ENCODE measurements at regions not wholly inside any gene's neighbourhood (a gene's known extent, or its start where the extent isn't known, plus 50 kb on each side); places are given as distances from the start of the nearest gene placed in this dataset.

- no peak overlapping the region for H3K27ac ChIP-seq (ENCODE audit: low read length)
- no peaks in the 10 kb centered on the region for H4K20me1 ChIP-seq (ENCODE audit: insufficient read depth)
- H3K4me2 ChIP-seq (ENCODE audit: low read length) = no peak overlapping the region
- H3K27me3 ChIP-seq (ENCODE audit: insufficient read depth, low read depth, low read length) = no peaks in the 10 kb centered on the region
- H3F3A ChIP-seq (ENCODE audit: insufficient read depth, low read length, poor library complexity, severe bottlenecking) = no peaks in the 10 kb centered on the region
- no peaks in the 10 kb centered on the region for H3K79me2 ChIP-seq (replicated peaks; ENCODE audit: insufficient read depth, low read length)
- no peaks in the 10 kb centered on the region for H3K9me2 ChIP-seq (ENCODE audit: insufficient read depth, low read length)
- H3K36me3 ChIP-seq (ENCODE audit: insufficient read depth, low read length) = no peaks in the 10 kb centered on the region
- H3K9ac ChIP-seq (ENCODE audit: low read length) = no peak overlapping the region
- H3K4me3 ChIP-seq (ENCODE audit: low read length) = no peak overlapping the region
- TF ChIP-seq RAD21 (conservative IDR thresholded peaks at IDR 0.05) (no peak), SMC3 (conservative IDR thresholded peaks at IDR 0.05; ENCODE audit: poor library complexity) (no peak), MXI1 (conservative IDR thresholded peaks at IDR 0.05; ENCODE audit: poor library complexity, severe bottlenecking) (no peak), POLR2AphosphoS5 (IDR thresholded peaks at IDR 0.05) (no peak), EZH2 (IDR thresholded peaks at IDR 0.05; ENCODE audit: borderline replicate concordance, insufficient read depth, low read length, poor library complexity, severe bottlenecking) (no peak), EP300 (conservative IDR thresholded peaks at IDR 0.05; ENCODE audit: poor library complexity, severe bottlenecking) (no peak), CTCF (IDR thresholded peaks at IDR 0.05; ENCODE audit: poor library complexity, severe bottlenecking) (no peak), REST (IDR thresholded peaks at IDR 0.05; ENCODE audit: borderline replicate concordance) (no peak), TAF1 (IDR thresholded peaks at IDR 0.05; ENCODE audit: low read depth) (no peak)
- H3K9me3 ChIP-seq (ENCODE audit: low read length) = no peaks in the 10 kb centered on the region
- no peak overlapping the region for H2AFZ ChIP-seq (ENCODE audit: low read depth, low read length)
Observed at GRCh38 chr2:220040346-220040745, 412.9 kb downstream of the SLC4A3 start.

DNA sequence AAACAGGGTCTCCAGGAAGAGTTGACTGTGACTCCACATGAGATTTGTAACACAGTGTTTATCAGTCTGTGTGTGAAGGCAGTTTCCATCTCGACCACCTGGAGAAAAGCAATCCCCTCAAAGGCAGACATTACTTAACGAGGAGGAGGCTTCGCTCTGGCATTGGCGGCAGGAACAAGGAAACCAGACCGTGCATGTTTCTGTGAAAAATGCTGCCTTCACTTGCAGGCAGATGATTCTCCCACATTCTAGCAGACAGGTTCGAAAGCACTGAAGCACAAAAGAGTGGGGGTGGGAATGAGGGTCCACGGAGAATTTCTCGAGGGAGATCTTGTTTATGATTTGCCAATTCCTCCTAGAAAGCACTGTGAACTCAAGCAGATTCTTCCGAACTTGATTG lies 414.0 kb downstream of the SLC4A3 start:
- H3K9ac ChIP-seq (ENCODE audit: low read length) = no peak overlapping the region
- no peaks in the 10 kb centered on the region for H4K20me1 ChIP-seq (ENCODE audit: insufficient read depth)
- TF ChIP-seq CTCF (IDR thresholded peaks at IDR 0.05; ENCODE audit: poor library complexity, severe bottlenecking) (no peak), REST (IDR thresholded peaks at IDR 0.05; ENCODE audit: borderline replicate concordance) (peak; percentile 65), EZH2 (IDR thresholded peaks at IDR 0.05; ENCODE audit: borderline replicate concordance, insufficient read depth, low read length, poor library complexity, severe bottlenecking) (no peak), SMC3 (conservative IDR thresholded peaks at IDR 0.05; ENCODE audit: poor library complexity) (peak; percentile 43), MXI1 (conservative IDR thresholded peaks at IDR 0.05; ENCODE audit: poor library complexity, severe bottlenecking) (no peak), EP300 (conservative IDR thresholded peaks at IDR 0.05; ENCODE audit: poor library complexity, severe bottlenecking) (peak; percentile 28), RAD21 (conservative IDR thresholded peaks at IDR 0.05) (peak; percentile 31), TAF1 (IDR thresholded peaks at IDR 0.05; ENCODE audit: low read depth) (no peak), POLR2AphosphoS5 (IDR thresholded peaks at IDR 0.05) (peak; percentile 51)
- H3F3A ChIP-seq (ENCODE audit: insufficient read depth, low read length, poor library complexity, severe bottlenecking) = no peaks in the 10 kb centered on the region
- peak overlapping the region; percentile 34 for H3K27ac ChIP-seq (ENCODE audit: low read length)
- no peaks in the 10 kb centered on the region for H3K9me2 ChIP-seq (ENCODE audit: insufficient read depth, low read length)
- no peaks in the 10 kb centered on the region for H3K9me3 ChIP-seq (ENCODE audit: low read length)
- peak overlapping the region; percentile 43 for H2AFZ ChIP-seq (ENCODE audit: low read depth, low read length)
- no peaks in the 10 kb centered on the region for H3K79me2 ChIP-seq (replicated peaks; ENCODE audit: insufficient read depth, low read length)
- H3K36me3 ChIP-seq (ENCODE audit: insufficient read depth, low read length) = no peaks in the 10 kb centered on the region
- H3K27me3 ChIP-seq (ENCODE audit: insufficient read depth, low read depth, low read length) = no peaks in the 10 kb centered on the region
- H3K4me3 ChIP-seq (ENCODE audit: low read length) = peak overlapping the region; percentile 29
- no peak overlapping the region for H3K4me2 ChIP-seq (ENCODE audit: low read length)
